ENCODE measurements at regions not wholly inside any gene's neighbourhood (a gene's known extent, or its start where the extent isn't known, plus 50 kb on each side); places are given as distances from the start of the nearest gene placed in this dataset.
"Not testable (repeated sequence)": the region's sequence is repeated elsewhere in the genome, so short reads cannot be mapped to it uniquely, and the experiment has no call there.

DNA sequence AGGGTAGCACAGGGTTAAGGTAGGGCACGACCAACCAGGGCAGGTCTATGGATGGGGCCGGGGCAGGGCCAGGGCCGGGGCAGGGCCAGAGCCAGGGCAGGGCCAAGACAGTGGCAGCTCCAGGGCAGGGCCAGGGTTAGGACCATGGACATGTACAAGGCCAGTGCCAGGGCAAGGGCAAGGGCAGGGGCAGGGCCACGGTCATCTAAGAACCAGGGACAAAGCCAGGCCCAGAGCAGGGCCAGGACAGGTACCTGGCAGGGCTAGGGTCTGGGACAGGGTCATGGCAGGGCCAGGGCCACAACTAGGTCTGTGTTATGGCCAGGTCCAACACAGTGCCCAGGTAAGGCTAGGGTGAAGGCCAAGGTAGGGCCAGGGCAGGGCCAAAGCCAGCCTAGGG is 541.8 kb downstream of the TP53TG3F start:
- not testable (repeated sequence) for H3K27me3 ChIP-seq (ENCODE audit: control insufficient read depth in 3 of 3, insufficient read depth in 3 of 3, low read length in 2 of 3); ATAC-seq (ENCODE audit: insufficient read depth, low FRiP score); H3K4me3 ChIP-seq; H3K4me1 ChIP-seq (ENCODE audit: control insufficient read depth in 5 of 5, insufficient read depth in 5 of 5, low read length in 5 of 5); H3K9ac ChIP-seq (ENCODE audit: insufficient read depth in 1 of 2, low read length in 2 of 2); H3K27ac ChIP-seq (ENCODE audit: low read depth in 1 of 2, low read length in 1 of 2); DNase-seq; H3K9me3 ChIP-seq (ENCODE audit: control insufficient read depth in 4 of 4, insufficient read depth in 3 of 4, low read length in 3 of 4); H3K36me3 ChIP-seq (ENCODE audit: control insufficient read depth in 4 of 4, insufficient read depth in 4 of 4, low read length in 4 of 4)
- WGBS, 2 donors = 74 to 77% methylated on average over 1 of the region's 4 CpGs

GRCh38 chr16:34001961-34002360 is 542.5 kb downstream of the TP53TG3F start:
- H3K36me3 ChIP-seq (ENCODE audit: control insufficient read depth in 4 of 4, insufficient read depth in 4 of 4, low read length in 4 of 4); H3K27me3 ChIP-seq (ENCODE audit: control insufficient read depth in 3 of 3, insufficient read depth in 3 of 3, low read length in 2 of 3); H3K4me1 ChIP-seq (ENCODE audit: control insufficient read depth in 5 of 5, insufficient read depth in 5 of 5, low read length in 5 of 5); DNase-seq; H3K9me3 ChIP-seq (ENCODE audit: control insufficient read depth in 4 of 4, insufficient read depth in 3 of 4, low read length in 3 of 4); H3K9ac ChIP-seq (ENCODE audit: insufficient read depth in 1 of 2, low read length in 2 of 2); H3K4me3 ChIP-seq; ATAC-seq (ENCODE audit: insufficient read depth, low FRiP score); H3K27ac ChIP-seq (ENCODE audit: low read depth in 1 of 2, low read length in 1 of 2): not testable (repeated sequence)
- 82% methylated on average over 2 of the region's 4 CpGs; no CpG with 5 or more reads in 1 of the 2 donors for WGBS, 2 donors

GRCh38 chr16:34014841-34015820 is 555.7 kb downstream of the TP53TG3F start:
- WGBS, 2 donors = 56 to 58% methylated on average over 81 to 83 of the region's 83 CpGs

GRCh38 chr16:34018277-34018676 is 558.9 kb downstream of the TP53TG3F start:
- H3K4me1 ChIP-seq (ENCODE audit: control insufficient read depth in 5 of 5, insufficient read depth in 5 of 5, low read length in 5 of 5); H3K4me3 ChIP-seq; H3K27ac ChIP-seq (ENCODE audit: low read depth in 1 of 2, low read length in 1 of 2); DNase-seq; H3K27me3 ChIP-seq (ENCODE audit: control insufficient read depth in 3 of 3, insufficient read depth in 3 of 3, low read length in 2 of 3); H3K36me3 ChIP-seq (ENCODE audit: control insufficient read depth in 4 of 4, insufficient read depth in 4 of 4, low read length in 4 of 4); ATAC-seq (ENCODE audit: insufficient read depth, low FRiP score); H3K9ac ChIP-seq (ENCODE audit: insufficient read depth in 1 of 2, low read length in 2 of 2): not testable (repeated sequence)
- H3K9me3 ChIP-seq (ENCODE audit: control insufficient read depth in 4 of 4, insufficient read depth in 3 of 4, low read length in 3 of 4) = peaks cover 0 to 11% (median 0%) of the 10 kb centered on the region in 4 donors

More at GRCh38 chr16:34014841-34015820, 555.7 kb downstream of the TP53TG3F start:
- H3K36me3 ChIP-seq (ENCODE audit: control insufficient read depth in 4 of 4, insufficient read depth in 4 of 4, low read length in 4 of 4); ATAC-seq (ENCODE audit: insufficient read depth, low FRiP score); H3K4me3 ChIP-seq; H3K9ac ChIP-seq (ENCODE audit: insufficient read depth in 1 of 2, low read length in 2 of 2); H3K4me1 ChIP-seq (ENCODE audit: control insufficient read depth in 5 of 5, insufficient read depth in 5 of 5, low read length in 5 of 5); H3K27ac ChIP-seq (ENCODE audit: low read depth in 1 of 2, low read length in 1 of 2); DNase-seq; H3K27me3 ChIP-seq (ENCODE audit: control insufficient read depth in 3 of 3, insufficient read depth in 3 of 3, low read length in 2 of 3): not testable (repeated sequence)
- peaks cover 0 to 11% (median 0%) of the 10 kb centered on the region in 4 donors for H3K9me3 ChIP-seq (ENCODE audit: control insufficient read depth in 4 of 4, insufficient read depth in 3 of 4, low read length in 3 of 4)

- TF ChIP-seq, protein P1, sequence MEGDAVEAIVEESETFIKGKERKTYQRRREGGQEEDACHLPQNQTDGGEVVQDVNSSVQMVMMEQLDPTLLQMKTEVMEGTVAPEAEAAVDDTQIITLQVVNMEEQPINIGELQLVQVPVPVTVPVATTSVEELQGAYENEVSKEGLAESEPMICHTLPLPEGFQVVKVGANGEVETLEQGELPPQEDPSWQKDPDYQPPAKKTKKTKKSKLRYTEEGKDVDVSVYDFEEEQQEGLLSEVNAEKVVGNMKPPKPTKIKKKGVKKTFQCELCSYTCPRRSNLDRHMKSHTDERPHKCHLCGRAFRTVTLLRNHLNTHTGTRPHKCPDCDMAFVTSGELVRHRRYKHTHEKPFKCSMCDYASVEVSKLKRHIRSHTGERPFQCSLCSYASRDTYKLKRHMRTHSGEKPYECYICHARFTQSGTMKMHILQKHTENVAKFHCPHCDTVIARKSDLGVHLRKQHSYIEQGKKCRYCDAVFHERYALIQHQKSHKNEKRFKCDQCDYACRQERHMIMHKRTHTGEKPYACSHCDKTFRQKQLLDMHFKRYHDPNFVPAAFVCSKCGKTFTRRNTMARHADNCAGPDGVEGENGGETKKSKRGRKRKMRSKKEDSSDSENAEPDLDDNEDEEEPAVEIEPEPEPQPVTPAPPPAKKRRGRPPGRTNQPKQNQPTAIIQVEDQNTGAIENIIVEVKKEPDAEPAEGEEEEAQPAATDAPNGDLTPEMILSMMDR (IDR thresholded peaks at IDR 0.05; ENCODE audit: control extremely low read depth, extremely low read depth) = no peak
- no peak overlapping the region for H3K9ac ChIP-seq (ENCODE audit: insufficient read depth in 1 of 2, low read length in 2 of 2)
- H3K4me1 ChIP-seq (ENCODE audit: control insufficient read depth in 5 of 5, insufficient read depth in 5 of 5, low read length in 5 of 5) = no peaks in the 10 kb centered on the region
- no peak overlapping the region for H3K27ac ChIP-seq (ENCODE audit: low read depth in 1 of 2, low read length in 1 of 2)
- H3K27me3 ChIP-seq (ENCODE audit: control insufficient read depth in 3 of 3, insufficient read depth in 3 of 3, low read length in 2 of 3) = peaks cover 0 to 4% (median 0%) of the 10 kb centered on the region in 3 donors
- DNase-seq = no peak
- 57 to 66% methylated on average over 41 to 42 of the region's 42 CpGs for WGBS, 2 donors
- no peak for ATAC-seq (ENCODE audit: insufficient read depth, low FRiP score)
- H3K4me3 ChIP-seq = no peak overlapping the region
- H3K36me3 ChIP-seq (ENCODE audit: control insufficient read depth in 4 of 4, insufficient read depth in 4 of 4, low read length in 4 of 4) = no peaks in the 10 kb centered on the region
- peaks cover 0 to 11% (median 4%) of the 10 kb centered on the region in 4 donors for H3K9me3 ChIP-seq (ENCODE audit: control insufficient read depth in 4 of 4, insufficient read depth in 3 of 4, low read length in 3 of 4)
Observed at GRCh38 chr16:34050787-34051320, 591.4 kb downstream of the TP53TG3F start.

Measured in lung (tissue), 11 donors.